HG02870 (cell line): ENCODE measurements at regions not wholly inside any gene's neighbourhood (a gene's known extent, or its start where the extent isn't known, plus 50 kb on each side); places are given as distances from the start of the nearest gene placed in this dataset.

Experiments used
- ATAC-seq: cut with Tn5 transposase; IDR thresholded peaks from one replicate; pipeline ENCODE4 v1.9.1; 2021; ENCODE audit warnings: mild to moderate bottlenecking, moderate library complexity; ENCODE audit not compliant: unreplicated experiment

DNA sequence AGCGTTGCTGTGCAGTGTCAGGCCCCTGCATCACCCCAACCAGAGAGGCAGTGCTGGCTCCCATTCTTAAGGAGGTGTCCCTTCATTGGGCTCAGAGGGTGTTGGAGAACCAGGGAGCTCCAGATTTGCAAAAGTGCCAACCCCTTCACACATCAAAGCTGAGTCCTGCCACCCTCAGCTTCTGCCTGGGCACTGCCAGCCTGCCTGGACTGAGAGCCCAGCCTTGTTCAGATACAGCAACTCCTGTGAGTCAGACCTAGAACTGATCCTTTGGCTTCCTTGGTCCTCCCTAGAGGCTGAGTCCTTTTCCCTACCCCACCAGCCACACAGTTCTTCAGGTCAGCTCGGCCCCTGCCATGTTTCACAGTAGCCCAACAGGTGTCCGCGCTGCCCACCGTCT, 424.9 kb upstream of the MYT1L start:
- no peak for ATAC-seq

DNA sequence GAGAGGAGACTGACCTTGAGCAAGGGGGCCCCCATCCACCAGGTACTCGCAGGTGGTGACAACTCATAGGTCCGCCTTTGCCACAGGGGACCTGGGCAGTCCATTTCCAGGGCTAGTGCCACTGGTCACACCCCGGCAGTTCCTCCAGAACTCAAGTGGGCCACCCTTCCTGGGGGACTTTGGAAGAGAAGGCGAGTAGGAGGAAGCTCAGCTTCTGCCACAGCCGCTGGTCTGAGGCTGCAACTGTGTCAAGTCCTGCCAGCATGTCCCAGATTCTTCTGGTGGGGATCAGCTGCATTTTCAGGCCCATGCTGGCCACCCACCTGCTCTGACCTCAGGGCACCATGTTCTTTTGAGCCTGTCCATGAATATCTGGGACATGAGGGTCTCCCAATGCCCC, 423.9 kb upstream of the MYT1L start:
- no peak for ATAC-seq

DNA sequence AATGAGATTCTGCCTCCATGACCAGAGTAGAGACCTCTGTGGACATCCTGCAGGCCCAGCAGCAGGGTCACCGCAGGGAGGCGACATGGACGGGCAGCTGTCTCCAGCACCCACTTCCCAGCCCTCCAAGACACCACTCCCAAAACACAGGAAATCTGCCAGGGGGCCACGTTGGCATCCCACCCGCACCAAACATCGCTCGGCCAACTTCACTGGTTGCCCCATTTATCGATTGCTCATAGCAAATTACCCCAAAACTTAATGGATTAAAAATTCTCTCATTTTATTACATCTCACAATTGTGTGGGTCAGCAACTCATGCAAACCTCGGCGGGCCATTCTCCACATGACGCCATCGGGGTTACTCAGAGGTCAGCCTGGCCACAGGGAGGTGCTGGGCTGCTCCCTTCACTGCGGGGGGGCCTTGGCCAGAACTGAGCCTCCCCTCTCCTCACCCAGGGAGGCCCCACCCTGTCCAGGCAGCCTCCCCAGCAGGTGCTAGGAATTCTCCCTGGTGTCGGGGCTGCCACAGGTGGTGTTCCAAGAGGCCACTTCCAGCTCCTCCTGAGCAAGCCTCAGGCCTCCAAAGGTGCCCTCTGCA, 420.7 kb upstream of the MYT1L start:
- ATAC-seq, result no peak

DNA sequence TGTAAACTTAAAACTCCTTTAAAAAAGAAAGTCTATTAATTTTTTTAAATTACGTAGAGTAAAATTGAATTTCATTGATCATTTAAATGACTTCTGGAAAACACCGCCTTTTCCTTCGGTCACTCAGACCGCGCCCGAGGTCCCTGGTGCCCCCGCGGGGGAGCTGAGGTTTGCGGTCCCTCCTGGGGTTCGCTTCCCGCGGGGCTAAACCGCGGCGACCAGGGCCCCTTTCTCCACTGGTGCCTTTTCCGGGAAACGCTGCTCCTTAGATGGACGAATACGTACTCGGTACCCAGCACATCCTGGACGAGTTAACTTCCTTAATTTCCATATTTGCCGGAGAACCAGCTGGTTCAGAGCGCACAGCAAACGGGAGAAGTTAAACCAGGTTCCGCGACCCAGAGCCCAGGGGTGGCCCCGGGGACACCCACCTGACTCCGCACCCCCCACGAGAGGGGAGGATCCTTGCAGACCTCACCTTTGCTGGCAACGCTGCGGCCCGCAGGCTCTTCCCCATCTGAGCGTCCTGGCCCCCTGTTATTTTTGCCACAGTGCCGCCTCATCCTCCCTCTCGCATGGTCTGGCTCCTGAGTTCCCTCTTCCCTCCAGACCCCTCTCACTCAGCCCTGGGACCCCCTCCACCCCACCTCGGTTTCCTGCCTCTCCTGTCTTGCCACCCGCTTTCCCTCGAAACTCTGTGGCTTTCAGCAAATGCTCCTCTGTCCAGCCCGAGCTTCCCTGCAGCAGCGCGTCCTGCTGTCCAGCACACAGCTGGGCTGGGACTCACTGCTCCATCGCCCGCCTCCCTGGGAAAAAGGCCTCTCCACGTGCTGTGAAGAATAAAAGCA, 420.0 kb upstream of the MYT1L start:
- ATAC-seq, result no peak

DNA sequence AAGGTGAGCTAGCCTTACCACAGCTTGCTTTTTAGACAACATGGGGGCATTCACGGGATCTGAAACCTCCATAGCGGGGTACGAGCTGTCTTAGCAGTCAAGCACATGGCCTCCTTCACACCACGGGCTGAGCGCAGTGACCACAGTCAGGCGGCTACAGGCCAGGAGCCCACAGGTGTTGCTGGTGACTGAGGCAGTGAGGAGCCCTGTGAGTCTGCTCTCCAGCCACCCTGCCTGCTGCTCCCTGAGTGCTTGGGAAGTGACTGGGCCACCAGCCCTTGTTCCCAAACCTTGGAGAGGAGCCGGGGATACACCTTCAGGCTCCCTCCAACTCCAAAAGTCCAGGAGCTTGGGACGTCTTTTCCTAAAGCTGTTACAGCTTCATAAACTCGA, 418.1 kb upstream of the MYT1L start:
- ATAC-seq, result no peak

DNA sequence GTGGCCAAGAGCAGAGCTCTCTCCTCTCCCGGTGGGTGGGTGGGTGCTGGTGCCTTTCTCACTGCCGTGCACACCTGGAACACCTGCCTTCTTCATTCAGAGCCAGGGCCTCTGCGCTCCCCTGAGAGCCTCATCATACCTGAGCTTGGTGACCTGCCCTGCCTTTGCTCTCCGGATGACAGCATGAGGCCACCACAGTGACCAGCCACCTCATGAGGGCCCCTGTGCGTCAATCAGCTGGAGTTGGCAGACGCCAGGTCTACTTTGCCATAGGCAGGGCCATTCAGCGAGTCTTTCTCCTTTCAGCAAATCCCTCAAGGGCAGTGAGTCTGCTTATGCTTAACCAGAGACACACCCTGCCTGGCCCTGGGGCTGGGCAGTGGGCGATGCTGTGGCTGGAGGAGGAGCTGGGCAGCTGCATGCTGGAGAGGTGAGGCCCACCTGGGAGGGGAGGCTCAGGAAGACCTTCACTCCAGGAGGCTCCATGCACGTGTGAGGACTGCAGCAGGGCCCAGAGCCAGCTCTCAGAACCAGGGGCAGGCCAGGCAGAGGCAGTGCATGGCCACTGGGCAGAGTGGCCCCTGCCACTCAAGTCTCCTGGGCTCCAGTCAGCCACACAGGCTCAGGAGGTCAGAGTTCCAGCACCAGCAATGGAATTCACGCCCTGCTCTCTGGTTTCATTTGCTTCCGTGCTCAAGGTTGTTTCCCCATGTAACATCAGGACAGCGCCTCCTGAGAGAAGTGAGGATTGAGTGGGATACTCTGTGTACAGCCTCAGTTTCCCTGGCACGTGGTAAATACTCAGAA, 417.5 kb upstream of the MYT1L start:
- ATAC-seq, result no peak

DNA sequence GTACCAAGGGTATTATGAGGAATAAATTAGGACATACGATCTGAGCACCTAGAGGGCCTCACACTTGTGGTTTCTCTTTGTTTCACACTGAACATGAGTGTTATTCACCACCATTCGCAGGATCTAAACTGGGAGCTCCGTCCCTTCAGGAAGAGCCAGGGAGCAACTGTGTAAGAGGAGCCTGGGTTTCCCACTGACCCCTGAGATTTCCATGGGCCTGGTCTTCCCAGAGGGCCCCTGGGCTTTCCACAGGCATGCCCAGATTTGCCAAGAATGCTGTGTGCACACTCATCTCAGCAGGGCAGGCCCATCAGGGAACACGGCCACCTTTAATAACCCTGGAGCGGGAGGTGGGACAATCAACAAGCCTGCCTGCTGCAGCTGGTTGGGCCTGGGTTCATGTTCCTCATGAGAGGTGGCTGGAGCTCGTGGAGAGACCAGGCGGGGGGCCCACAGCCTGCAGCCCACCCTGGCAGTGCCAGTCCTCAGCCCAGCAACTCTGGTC, 416.8 kb upstream of the MYT1L start:
- no peak for ATAC-seq

DNA sequence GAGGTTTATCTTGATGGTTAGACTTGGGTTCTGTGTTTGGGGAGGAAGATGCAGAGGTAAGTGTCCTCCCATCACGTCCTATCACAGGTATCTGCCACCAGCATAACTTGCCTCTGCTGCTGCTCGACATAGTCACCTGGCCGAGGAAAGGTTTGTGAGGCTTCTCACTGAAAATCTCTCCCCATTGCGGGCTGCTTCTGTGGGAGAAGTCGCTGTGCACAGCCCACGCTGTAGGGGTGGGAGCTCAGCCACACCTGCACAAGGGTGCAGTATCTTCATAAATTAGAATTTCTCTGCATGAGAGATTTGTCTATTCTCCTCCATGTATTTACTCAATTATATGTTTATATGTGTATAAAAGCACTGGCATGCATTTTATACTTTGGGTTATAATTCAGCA, 415.7 kb upstream of the MYT1L start:
- no peak for ATAC-seq

DNA sequence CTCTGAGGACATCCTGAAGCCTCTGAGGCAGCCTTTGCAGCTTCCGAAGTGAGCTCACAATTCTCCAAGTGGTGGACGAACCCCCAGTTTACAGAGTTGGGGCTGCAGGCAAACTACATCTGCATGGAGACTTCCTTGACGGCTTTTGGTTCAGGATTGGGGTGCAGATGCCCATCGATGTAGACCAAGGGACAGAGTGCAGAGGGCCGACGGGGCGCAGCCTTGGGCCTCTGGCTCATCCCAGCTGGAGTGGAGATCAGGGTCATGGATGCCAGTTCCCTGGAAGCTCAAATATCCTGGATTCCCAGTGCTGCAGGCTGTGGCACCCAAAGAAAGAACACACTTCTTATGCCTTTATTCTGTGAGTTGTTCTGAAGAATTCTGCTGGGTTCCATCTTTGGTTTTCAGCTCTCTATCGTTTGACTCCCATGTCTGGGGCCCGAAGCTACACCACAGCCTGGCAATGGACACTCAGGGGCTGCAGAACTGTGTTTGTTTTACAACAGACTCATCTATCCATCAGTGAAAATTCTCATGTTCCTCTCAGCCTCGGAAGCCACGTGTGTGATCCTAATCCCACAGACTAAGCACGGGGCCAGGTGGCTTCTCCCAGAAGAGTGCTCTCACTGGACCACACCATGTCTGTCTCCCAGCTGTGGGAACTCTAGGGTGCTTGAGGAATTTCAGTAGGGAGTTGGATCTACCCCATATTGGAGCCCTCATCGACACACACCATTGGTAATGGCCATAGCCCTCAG, 414.1 kb upstream of the MYT1L start:
- ATAC-seq, result no peak

DNA sequence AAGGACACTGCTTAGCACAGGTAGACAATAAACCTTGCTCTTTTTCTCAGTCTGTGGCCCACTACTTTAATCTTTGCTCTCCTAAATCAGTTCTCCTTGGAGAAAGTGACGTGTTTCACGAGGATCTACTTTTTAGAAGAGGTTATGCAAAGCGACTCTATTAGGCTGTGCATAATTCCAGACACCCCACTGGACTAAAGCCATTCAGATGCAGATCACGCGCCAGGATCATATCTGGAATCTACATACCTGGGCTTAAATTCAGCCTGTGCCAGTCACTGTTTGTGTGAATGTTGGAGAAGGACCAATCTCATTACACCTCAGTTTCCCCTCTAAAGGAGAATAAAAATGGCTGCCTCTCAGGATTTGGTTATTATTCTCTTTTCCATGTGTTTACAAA, 413.0 kb upstream of the MYT1L start:
- no peak for ATAC-seq

DNA sequence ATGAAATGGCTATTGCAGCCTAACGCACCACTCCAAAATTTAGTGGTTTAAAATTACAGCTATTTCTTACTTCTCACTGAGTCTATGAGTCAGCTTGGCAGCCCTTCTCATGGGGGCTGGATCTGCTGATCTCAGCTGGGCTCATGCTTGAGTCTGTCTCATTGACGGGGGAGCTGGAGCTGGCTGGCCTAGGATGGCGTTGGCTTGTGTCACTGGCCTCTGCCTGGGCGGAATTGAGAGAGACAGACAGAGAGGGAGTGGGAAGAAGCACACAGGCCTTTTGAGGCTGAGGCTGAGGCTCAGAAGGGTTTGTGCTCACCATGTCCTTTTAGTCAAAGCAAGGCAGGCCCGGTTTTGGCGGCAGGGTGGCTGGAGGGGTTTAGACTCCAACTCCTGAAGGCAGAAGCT, 412.1 kb upstream of the MYT1L start:
- ATAC-seq, result no peak

DNA sequence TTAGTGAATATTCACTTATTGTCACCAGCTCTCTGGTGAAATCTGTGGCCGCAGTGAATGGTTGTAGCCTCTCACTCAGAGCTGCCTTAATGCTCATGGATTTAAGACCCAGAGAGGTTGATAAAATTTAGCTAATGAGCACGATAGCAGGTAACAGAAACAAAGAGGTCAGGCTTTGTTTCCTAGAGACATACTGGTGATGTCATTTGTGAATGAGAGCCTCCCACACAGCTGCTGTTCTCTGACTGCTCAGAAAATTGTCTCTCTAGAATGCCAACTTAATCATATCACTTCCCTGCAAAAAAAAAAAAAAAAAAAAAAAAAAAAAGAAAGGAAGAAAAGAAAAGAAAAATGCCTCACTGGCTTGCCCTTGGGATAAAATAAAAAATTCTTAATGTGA, 411.7 kb upstream of the MYT1L start:
- no peak for ATAC-seq

DNA sequence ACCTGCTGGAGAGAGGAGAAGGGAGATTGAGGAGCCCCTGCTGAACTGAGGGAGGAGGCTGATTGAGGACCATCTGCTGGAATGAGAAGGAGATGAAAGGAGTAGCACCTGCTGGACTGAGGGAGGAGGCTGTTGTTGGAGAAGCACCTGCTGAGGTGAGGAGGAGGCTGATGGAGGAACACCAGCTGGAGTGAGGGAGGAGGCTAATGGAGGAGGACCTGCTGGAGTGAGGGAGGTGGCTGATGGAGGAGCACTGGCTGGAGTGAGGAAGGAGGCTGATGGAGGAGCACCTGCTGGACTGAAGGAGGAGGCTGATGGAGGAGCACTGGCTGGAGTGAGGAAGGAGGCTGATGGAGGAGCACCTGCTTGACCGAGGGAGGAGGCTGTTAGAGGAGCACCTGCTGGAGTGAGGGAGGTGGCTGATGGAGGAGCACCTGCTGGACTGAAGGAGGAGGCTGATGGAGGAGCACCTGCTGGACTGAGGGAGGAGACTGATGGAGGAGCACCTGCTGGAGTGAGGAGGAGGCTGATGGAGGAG, 409.2 kb upstream of the MYT1L start:
- ATAC-seq, result no peak

DNA sequence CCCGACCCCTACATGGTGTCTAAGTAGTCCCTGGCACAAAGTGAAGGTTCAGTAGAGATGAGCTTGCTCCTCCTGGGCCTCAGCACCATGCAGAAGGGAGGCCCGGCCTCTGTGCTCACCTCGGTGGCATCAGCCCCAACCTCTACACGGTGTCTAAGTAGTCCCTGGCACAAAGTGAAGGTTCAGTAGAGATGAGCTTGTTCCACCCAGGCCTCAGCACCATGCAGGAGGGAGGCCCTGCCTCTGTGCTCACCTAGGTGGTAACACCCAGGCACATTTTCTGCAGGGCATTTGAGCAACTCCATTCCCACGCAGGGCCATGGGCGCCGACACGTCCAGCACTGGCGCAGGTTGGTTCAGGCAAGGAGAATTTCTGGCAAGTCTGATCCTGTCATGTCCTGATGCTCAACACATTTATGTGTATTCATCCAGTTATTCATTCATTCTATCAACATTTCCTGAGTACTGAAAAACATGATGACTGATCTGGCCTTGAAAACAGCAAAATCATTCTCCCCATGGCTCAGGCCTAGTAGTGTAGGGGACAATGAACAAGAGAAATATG, 408.2 kb upstream of the MYT1L start:
- ATAC-seq, result no peak

DNA sequence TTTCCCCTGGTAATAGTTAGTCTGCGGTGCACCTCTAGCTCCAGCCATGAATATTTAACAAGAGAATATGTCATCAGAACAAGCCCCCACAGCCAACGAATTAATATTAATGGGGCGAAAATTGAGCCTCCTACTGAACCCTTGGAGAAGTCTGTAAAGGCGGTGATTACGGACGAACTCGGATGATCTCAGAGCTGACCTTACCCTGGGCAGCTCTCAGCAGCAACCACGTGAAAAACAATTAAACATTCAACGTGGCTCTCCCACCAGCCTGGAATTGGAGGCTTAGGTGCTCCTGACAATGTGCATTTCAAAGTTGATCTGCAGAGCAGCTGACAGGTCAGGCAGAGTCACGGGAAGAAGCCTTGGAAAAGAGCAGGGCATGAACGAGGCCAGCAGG, 407.6 kb upstream of the MYT1L start:
- ATAC-seq, result no peak

DNA sequence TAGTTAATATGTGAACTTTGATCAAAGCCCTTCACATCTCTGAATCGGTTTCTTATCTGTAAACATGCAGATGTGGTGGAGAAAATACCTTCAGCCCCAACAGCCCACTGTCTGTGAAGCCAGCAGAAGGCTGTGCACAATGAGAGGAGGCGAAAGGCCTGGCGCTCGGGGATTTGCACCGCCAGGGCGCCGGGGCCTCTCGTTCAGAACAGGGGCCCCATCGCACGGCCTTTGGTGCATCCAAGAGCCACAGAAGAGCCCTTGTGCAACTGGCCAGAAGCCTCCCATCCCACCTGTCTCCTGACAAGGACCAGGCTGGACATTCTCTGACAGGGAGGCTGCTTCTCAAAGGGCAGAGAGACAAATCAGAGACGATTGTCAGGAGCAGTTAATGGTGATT, 407.2 kb upstream of the MYT1L start:
- no peak for ATAC-seq

DNA sequence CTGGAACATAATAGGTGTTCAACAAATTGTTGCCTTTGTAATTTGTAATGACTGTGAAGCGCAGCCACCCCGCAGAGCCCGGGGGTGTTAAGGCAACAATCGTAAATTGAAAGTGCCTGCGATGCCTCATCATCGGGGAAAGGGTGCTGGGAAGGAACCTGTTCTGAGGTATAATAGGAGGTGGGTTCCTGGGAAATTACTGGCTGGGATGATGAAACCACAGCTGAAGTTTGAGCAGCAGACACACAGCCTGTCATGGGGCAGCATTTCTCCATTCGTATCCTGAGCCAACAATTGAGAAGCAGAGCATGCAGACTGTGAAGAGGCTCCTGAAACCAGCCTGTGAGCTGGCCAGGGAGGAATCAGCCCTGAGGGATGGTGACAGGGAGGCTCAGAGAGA, 404.0 kb upstream of the MYT1L start:
- ATAC-seq, result no peak

DNA sequence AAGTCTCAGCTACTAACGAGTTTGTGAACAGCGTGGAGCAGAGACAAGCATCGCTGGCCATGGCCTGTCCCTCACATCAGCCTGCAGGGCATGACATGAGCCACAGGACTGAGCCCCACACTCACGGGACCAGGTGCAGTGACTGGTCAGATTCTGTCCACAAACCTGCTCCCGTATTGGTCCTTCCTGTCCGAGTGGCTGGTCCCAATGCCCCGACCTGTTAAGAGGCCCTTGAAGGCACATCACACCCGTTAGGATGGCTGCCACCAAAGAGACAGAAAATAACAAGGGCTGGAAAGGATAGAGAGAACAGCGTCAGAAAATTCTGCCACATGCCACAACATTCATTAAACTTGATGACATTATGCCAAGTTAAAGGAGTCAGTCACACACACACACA, 403.2 kb upstream of the MYT1L start:
- no peak for ATAC-seq

DNA sequence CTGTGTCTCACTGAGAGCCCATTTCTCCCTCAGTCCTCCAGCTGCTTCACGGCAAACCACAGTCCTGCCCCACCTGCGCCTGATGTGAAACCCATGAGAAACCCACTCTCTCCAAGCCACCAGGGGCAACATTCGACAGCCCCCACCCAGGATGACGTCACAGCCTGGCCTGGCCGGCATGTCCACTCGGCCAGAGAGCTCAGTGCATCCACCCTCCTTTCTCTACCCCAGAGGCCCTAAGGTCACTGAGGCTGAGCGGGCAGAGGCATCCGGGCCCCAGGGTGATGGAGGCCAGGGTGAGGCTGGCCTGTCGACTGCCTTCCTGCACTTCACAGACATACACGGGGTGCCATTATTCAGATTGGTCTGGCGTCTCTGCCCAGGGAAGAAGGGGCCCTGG, 402.7 kb upstream of the MYT1L start:
- ATAC-seq, result no peak

DNA sequence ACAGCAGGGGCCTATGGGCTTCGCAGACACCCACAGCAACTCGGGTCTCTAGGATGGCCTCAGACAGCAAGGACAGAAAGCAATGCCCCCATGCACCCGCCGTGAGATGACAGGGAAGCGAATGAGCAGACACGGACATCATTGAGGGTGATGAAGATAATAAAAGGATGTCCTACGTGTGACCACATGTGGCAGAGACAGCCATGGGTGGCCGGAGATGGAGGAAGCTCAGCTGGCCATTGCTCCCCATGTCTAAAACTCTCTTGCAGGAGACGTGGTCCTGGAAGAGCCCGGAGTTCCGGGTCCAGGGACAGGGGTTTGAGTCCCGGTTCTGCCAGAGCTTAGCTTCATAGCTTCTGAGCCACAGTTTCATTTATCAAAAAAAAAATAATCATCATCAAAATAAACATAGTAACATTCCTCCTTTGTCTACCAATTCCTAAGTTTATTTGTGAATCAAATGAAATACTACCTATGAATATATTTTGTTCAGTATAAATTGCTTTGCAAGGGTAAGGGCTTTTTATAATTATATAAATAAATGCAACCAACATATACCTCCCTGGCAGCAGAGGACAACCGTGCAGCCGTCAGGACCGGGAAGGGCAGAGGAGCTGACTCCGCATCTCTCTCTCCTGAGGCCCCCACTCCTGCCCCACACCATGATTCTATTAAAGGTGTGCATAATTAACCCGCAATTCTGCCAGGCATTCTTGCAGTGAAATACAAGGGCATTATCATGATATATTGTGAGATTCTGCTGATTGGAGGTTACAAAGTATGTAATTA, 401.4 kb upstream of the MYT1L start:
- ATAC-seq, result no peak
